Pancreas (tissue), 10 donors: ENCODE measurements at regions not wholly inside any gene's neighbourhood (a gene's known extent, or its start where the extent isn't known, plus 50 kb on each side); places are given as distances from the start of the nearest gene placed in this dataset.
A peak's percentile ranks its signal among the peaks of the same experiment; 100 is the strongest.

Experiments used
- ATAC-seq, 4 donors: fragments of 200-7000 bp; cut with Tn5 transposase; one replicate each; pipeline versions ENCODE4 v1.8.0 to v1.9.1; 2020; ENCODE audit warnings: mild to moderate bottlenecking in 4 of 4, moderate library complexity in 4 of 4
- DNase-seq, 6 donors: peaks; one replicate each; pipeline ENCODE4 v3.0.0-alpha.2; 2020
- FAIRE-seq: peaks from 2 replicates; lab custom pipeline; 2012; peaks lifted over from hg19 to GRCh38; lab: Jason Lieb, UNC
- H3K27ac ChIP-seq, 4 donors: fragments of 200-600 bp; sonication (generic); 1 replicate in 3 of 4; 2 replicates in 1 of 4; pipeline versions ENCODE4 v1.5.0 to v1.8.0; 2020
- H3K27me3 ChIP-seq, 4 donors: fragments of 200-600 bp; one replicate each; pipeline ENCODE4 v1.8.0; 2021
- H3K36me3 ChIP-seq, 3 donors: fragments of 200-600 bp; sonication (generic) in 1 of 3; one replicate each; pipeline versions ENCODE4 v1.5.0 to v1.8.0; 2020 to 2021
- H3K4me1 ChIP-seq, 3 donors: fragments of 200-600 bp; one replicate each; pipeline ENCODE4 v1.8.0; 2021
- H3K4me3 ChIP-seq, 4 donors: fragments of 200-600 bp; sonication (generic) in 2 of 4; one replicate each; pipeline versions ENCODE4 v1.5.0 to v1.8.0; 2020 to 2021
- H3K9me3 ChIP-seq, 4 donors: fragments of 200-600 bp; one replicate each; pipeline ENCODE4 v1.8.0; 2021
- CTCF ChIP-seq, 4 donors: fragments of 200-600 bp; sonication (generic) in 3 of 4; IDR thresholded peaks; one replicate each; pipeline versions ENCODE4 v1.5.0 to v1.8.0; 2021; ENCODE audit warnings: antibody characterized with exemption in 4 of 4
- WGBS, 2 donors: extraction: QIAGEN DNeasy Blood & Tissue Kit; methylation state at CpG; one replicate each; pipeline ENCODE4 v1.1.7; 2013; 5-methylcytosine and 5-hydroxymethylcytosine counted together
- intact Hi-C, 3 donors: fragments of 100-400 bp; cut with DNase I; formaldehyde crosslinking; loops; one replicate each; pipeline versions ENCODE4 v1.11.1 to v1.14.2; 2022
- donor health status: healthy with polysubstance abuse.
- donor health status: DM: no; HTN: no; CAD: no; lungs with moderate emphysema.
- donor health status: DM: no; HTN: no; CAD: no.
- donor health status: control.
- donor health status: control.
- donor health status: Bipolar disorder and iron deficiency.
- donor health status: DM: yes; HTN: yes; CAD: no.
- donor health status: DM: no; HTN: no; CAD: no.
- donor health status: DM: no; HTN: no; CAD: no.
- donor health status: DM: yes; HTN: yes; CAD: no.

- ATAC-seq = no peak
- Histone ChIP-seq H3K4me1 (peaks cover 0 to 15% (median 0%) of the 10 kb centered on the region in 3 donors), H3K27me3 (no peaks in the 10 kb centered on the region), H3K4me3 (no peak overlapping the region), H3K36me3 (no peaks in the 10 kb centered on the region), H3K27ac (no peak overlapping the region), H3K9me3 (no peaks in the 10 kb centered on the region)
- DNase-seq = no peak
- no peak for TF ChIP-seq CTCF (IDR thresholded peaks at IDR 0.05)
- FAIRE-seq = no peak
- WGBS, 2 donors = 48 to 62% methylated on average over 2 of the region's 2 CpGs
- intact Hi-C loops = no loop called here
These were observed 270.6 kb downstream of the AEBP2 start for GRCh38 chr12:19709889-19710288.

GRCh38 chr12:19710811-19711793 is 271.8 kb downstream of the AEBP2 start:
- DNase-seq = peak in 1 of 6 donors; percentile 35
- no peak for FAIRE-seq
- Histone ChIP-seq H3K36me3 (no peaks in the 10 kb centered on the region), H3K4me3 (peak overlapping the region in 2 of 4 donors; percentile 2 to 12), H3K4me1 (peaks cover 0 to 15% (median 0%) of the 10 kb centered on the region in 3 donors), H3K27ac (peak overlapping the region; percentile 45 to 83 (median 64)), H3K27me3 (no peaks in the 10 kb centered on the region), H3K9me3 (no peaks in the 10 kb centered on the region)
- intact Hi-C loops = no loop called here
- no peak for TF ChIP-seq CTCF (IDR thresholded peaks at IDR 0.05)
- 32 to 38% methylated on average over 7 of the region's 7 CpGs for WGBS, 2 donors
- peak; percentile 81 to 89 (median 88) for ATAC-seq

- H3K4me3 ChIP-seq = no peak overlapping the region
- H3K36me3 ChIP-seq = no peaks in the 10 kb centered on the region
- no peak for FAIRE-seq
- peak overlapping the region in 1 of 4 donors; percentile 83 for H3K27ac ChIP-seq
- DNase-seq = no peak
- H3K9me3 ChIP-seq = no peaks in the 10 kb centered on the region
- WGBS, 2 donors = 83 to 90% methylated on average over 4 of the region's 4 CpGs
- TF ChIP-seq CTCF (IDR thresholded peaks at IDR 0.05) = no peak
- H3K4me1 ChIP-seq = peaks cover 0 to 15% (median 0%) of the 10 kb centered on the region in 3 donors
- no peaks in the 10 kb centered on the region for H3K27me3 ChIP-seq
- no peak for ATAC-seq
- intact Hi-C loops = no loop called here
These were observed 272.7 kb downstream of the AEBP2 start for GRCh38 chr12:19712041-19712440.

GRCh38 chr12:19718401-19718800 is 279.1 kb downstream of the AEBP2 start:
- ATAC-seq = no peak
- intact Hi-C loops = no loop called here
- H3K27ac ChIP-seq = no peak overlapping the region
- H3K4me1 ChIP-seq = no peaks in the 10 kb centered on the region
- H3K27me3 ChIP-seq = no peaks in the 10 kb centered on the region
- H3K36me3 ChIP-seq = no peaks in the 10 kb centered on the region
- TF ChIP-seq CTCF (IDR thresholded peaks at IDR 0.05) = no peak
- WGBS, 2 donors = 81 to 82% methylated on average over 2 of the region's 2 CpGs
- no peaks in the 10 kb centered on the region for H3K9me3 ChIP-seq
- no peak for DNase-seq
- H3K4me3 ChIP-seq = no peak overlapping the region
- FAIRE-seq = no peak

GRCh38 chr12:19719672-19720071 is 280.4 kb downstream of the AEBP2 start:
- H3K9me3 ChIP-seq = no peaks in the 10 kb centered on the region
- DNase-seq (no peak), FAIRE-seq (no peak), ATAC-seq (no peak)
- no peaks in the 10 kb centered on the region for H3K4me1 ChIP-seq
- TF ChIP-seq CTCF (IDR thresholded peaks at IDR 0.05) = no peak
- H3K27ac ChIP-seq = no peak overlapping the region
- H3K27me3 ChIP-seq = no peaks in the 10 kb centered on the region
- no peak overlapping the region for H3K4me3 ChIP-seq
- WGBS, 2 donors = 97 to 100% methylated on average over 1 of the region's 1 CpG
- intact Hi-C loops = no loop called here
- H3K36me3 ChIP-seq = no peaks in the 10 kb centered on the region
